DMS79 (cell line): ENCODE measurements at regions not wholly inside any gene's neighbourhood (a gene's known extent, or its start where the extent isn't known, plus 50 kb on each side); places are given as distances from the start of the nearest gene placed in this dataset.

ENCODE experiments used
- DNase-seq: peaks from one replicate; lab custom pipeline; 2025; lab: John Stamatoyannopoulos, UW

DNA sequence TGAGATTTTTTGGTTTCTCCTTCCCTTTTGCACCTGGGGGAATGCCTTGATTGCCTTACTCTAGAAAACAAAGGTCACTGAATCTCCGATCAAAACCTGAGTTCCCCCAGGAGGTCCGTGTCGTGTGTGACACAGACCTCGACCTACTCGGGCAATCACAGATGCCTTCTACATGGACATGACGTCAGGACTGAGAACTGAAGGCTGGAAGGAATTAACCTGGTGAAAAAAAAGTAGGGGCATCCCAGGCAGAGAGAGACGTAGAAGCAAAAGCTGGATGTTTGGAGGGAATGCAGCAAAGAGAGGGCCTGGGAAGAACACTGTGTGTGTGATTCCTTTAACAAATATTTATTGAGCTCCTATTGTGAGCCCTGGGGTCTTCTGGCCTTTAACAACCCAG is 178.0 kb downstream of the PRDM2 start:
- DNase-seq, result no peak

DNA sequence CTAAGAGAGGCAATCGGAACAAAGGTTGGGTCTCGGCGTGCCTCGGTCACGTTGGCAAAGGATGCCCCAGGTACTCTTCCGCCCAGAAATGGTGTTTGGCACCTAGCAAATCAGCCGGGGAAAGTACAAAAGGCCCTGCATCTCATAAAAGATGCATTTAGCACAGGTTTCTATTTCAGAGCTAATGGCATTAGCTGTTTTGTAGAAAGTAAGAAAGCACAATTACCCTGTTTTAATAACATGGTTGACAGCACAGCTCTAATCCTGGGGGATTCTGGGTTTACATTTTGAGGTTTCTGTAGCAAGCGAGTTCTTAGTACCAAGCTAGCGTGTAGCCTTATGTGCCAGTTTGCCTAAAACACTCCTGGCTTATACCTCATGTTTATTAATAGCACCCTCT is 178.5 kb downstream of the PRDM2 start:
- no peak for DNase-seq

DNA sequence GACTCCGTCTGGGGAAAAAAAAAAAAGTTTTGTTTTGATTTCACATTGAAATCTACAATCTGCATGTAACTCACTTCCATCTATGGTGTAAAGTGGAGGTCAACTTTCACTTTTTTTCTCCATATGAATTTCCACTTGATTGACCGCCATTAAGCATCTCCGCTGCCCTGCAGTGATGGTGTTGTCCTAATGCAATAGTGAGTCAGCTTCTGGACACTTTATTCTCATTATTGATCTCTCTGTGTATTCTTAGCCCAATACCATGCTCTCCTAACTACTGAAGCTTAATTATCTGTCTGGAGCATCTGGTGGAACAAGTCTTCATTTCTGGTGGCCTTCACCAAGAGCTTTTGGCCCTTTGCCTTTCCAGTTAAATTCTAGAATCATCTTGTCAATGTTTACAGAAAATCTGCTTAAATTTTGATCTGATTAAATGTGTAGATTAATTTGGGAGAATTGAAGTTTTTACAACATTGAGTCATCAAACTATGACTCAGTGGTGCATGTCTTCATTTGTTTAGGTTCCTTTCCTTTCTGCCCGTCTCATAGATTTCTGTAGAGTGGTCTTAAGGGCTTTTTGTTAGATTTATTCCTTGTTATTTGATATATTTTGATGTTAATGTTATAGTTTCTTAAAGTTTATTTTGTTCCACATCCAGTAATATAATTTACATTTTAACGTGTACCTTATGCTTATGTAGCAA is 181.5 kb downstream of the PRDM2 start:
- no peak for DNase-seq

DNA sequence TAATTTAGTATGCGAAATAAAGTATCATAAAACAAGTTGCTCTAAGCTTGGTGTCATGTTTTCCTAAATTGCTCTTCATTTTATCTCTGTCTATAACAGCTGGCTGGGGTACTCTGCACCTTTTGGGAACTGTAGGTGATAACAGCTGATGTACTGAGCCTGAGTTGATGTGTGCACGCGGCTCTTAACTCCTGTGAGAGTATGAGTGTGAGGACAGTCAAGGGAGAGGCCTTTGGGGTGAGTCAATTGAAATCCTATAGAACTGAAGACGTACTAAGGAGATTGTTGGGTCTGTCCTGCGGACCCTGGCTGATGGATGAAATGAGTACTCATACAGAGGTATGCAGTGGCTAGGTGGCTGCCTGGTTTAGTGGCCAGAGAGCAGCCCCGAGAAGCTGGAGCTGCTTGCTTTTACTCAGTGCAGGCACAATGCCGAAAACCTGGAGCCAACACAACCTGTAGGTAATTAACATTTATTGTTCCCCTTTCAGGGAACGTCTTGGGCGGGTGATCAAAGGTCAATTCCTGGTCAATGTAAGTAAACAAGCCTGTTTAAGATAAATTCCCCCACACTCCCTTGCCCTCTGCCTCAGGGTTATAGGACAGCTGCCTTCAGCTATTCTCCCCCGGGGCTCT is 188.5 kb downstream of the PRDM2 start:
- DNase-seq, result no peak

DNA sequence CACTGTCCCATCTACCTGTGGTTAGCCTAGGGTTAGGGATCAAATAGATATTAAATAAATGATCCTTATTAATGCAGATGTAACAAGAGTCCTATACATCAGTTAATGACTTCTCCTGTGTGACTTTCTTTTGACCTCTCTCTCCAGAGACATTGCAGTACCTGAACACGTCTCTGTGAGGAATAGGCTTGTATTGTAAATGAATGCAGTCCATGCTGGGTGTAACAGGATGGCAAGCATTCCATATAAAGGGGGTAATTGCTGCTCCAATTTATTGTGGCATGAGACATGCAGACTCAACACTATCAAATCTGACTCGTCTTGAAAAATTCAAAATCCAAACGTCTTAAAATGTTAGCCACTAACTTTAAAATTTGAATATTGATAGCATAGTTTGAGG is 189.5 kb downstream of the PRDM2 start:
- no peak for DNase-seq

DNA sequence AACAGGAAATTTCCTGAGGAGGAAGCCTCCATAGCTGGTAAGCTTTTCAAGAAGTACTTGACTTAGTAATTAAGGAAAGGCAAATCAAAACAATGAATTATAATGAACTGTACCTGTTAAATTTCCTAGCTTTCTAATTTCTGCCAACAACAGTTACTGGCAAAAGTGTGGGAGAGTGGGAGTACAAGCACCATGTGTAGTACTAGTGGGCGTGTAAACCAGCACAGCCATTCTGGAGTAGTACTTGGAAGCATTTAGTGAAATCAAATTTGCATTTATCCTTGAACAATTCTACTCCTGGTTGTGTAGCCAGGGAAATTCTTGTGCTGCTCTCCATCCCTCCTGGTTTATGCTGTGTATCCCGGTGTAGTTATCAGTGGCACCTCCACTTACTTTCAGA is 190.8 kb downstream of the PRDM2 start:
- no peak for DNase-seq

DNA sequence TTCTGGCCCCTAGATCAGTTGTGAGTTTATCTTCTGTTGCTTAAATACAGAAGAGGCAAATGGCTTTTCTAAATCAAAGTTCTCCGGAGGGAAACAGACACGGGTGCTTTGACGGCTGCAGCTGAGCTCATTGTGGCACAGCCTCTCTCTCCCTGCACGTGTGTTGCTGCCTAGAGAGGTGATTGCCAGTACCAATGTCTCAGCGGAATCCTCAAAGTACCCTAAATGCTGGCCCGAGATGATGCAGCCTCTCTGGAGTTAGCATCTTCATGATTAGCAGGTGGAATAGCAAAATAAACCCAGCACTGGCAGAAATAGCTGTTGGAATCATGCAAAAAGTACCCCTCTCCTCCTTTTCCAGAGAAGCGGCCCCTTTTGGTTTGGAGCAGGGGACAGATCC is 192.2 kb downstream of the PRDM2 start:
- DNase-seq, result peak; percentile 38

DNA sequence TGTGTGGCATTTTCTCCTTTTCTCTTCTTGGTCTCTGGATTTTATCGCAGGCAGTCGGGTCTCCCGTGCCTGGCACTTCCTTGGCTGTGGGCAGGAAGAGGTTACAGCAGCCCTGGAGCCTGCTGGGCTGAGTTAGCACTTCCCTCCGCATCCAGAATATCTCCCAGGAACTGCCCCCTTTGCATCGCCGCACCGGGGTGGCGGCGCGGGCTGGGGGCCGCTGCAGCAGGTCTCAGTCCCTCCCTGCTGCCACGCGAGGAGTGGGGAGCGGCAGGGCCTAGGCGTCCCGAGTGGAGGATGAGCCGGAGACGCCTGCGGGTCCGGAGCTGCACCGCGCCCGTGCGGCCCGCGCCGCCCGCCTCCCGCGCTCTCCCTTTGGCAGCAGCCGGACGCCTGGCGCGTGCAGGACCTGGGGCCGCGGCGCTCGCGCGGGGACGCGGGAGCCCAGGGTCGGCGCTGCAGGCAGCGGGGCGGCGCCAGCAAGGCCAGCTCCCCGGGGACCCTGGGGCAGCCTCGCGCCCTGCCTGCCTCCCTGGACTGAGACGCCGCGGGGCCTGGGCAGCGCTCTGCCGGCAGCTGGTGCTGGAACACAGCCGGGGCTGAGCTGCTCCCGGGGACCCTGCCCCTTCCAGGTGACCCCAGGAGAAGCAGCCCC is 192.8 kb downstream of the PRDM2 start:
- no peak for DNase-seq

DNA sequence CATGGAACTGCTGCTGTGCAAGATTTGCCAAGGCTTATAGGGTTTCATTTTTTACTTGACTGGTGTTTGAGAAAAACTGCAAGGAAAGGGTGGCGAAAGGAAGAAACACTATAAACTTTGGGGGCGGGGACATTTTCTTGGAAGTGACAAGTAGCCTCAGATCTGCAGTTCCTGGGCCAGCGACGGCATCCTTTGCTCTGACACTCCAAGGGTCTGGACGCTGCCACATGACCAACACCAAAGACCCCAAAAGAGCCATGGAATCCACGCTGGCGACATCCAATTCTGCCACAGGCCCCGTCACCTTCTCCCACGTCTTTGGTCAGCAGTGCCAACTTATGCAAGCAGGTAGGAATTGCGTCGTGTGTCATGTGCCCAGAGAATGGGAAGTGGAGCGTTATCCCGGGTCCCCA is 193.4 kb downstream of the PRDM2 start:
- DNase-seq, result no peak

DNA sequence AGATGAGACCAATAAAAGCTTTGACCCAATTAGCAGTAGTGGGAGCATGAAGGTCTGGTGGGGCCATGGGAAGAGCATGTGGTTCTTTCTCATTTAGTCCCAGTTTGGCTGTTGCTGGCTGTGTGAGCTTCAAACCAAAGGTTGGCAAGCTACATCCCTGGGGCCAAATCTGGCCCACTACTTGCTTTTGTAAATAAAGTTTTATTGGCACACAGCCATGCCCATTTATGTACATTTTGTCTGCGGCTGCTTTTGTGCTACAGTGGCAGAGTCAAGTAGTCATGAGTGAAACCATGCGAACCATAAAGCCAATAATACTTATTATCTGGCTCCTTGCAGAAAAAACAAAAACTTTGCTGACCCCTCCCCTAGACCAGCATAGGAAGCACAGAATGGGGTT is 196.9 kb downstream of the PRDM2 start:
- no peak for DNase-seq

DNA sequence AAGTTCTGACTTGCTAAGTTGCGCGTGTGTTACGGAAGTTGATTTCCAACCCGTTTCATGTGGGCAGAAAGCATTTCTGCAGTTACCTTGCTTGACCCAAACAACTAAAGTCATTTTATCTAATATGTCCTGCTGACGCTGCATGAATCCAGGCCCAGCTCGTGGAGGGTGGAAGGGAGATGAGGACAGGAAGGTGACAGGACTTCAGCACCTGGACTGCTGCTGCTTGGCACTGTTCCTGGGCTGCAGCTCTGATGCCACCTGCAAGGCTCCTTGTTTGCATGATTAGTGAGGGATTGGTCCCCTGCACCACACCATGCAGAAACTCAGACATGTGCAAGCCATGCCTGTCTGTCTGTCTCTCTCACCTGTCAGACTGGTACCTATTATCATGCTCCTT is 198.4 kb downstream of the PRDM2 start:
- DNase-seq, result no peak

DNA sequence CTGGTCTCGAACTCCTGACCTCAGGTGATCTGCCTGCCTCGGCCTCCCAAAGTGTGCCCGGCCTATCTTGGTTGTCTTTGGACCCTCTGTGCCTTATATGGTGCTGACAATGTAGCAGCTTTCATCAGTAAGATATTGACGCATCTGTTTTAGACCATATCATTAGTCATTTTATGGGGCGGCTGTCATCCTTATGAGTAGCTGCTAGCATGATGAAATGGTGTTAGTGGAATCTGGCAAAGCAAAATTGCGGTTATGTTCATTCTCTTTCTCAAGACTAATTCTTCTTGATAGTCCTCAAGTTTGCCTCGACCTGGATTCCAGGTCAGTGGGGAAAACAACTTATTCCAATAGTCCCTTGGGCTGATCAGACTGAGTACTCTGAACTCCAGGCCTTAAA is 199.9 kb downstream of the PRDM2 start:
- no peak for DNase-seq

DNA sequence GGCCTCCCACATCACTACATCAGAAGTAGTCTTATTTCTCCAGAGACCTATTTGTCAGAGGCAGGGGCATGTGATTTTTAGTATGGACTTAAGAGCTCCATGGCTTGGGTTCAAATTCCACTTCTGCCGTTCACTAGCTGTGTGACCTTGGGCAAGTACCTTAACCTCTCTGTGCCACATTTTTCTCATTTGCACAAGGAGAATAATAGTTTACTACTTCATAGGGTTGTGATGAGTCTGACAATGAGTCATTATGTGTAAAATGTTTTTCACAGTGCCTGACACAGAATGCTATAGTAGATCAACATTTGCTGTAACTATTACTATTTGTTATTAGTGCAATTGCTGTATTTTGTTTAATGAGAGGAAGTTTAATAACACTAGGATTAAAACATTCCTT is 200.6 kb downstream of the PRDM2 start:
- no peak for DNase-seq

DNA sequence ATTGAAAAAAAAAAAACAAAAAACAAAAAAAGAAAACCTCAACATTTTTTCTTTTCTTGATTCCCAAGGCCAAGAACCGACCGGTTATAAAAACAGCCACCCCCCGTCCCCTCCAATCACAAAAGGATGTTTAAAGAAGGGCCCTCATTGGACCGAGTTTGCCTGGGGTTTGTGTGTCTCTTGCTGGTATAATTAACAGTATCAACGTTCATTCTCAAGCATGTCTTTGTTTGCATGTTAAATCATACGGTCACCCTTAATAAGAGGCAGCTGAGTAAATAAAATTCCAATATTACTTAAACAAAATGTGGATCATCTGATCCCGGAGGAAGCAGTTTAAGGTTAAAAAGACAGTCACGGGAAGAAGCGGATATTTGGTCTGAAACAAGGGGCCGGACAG is 201.1 kb downstream of the PRDM2 start:
- peak; percentile 63 for DNase-seq

DNA sequence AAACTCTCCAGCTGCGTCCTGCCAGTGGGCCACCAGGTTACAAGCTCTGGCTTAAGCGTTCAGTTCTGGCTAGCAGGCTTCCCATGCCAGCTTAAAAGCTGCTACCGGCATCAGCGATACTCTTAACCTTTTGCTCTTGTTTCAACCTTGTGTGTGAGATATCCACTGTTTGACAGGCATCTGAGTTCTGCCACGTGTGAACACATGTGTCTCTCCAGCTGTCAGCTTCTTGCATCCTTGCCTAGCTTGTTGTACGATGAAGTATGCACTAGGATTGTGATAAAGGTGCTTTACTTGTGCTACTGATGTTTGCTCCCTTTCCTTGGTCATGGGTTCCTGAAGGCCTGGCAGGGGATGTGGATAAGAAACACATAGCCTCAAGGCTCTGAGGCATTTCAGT is 201.6 kb downstream of the PRDM2 start:
- no peak for DNase-seq

DNA sequence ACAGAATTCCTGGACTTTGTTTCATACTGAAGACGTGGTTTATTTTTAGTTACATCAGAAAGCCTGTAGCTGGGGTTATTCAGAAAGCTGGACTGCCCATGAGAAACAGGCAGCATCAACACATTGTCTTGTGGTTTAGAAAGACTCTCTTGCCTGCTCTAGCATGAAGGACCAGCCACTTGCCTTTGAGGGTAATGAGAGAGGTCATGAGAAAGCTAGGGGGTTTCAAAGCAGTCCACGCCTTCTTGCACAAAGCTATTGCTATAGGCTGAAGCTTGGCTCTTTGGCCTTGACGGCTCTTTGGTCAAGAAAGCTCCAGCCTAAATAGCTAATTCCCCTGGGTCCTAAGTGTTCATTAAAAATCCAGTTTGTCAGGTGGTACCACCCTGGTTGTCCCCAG is 208.1 kb downstream of the PRDM2 start:
- peak; percentile 93 for DNase-seq

DNA sequence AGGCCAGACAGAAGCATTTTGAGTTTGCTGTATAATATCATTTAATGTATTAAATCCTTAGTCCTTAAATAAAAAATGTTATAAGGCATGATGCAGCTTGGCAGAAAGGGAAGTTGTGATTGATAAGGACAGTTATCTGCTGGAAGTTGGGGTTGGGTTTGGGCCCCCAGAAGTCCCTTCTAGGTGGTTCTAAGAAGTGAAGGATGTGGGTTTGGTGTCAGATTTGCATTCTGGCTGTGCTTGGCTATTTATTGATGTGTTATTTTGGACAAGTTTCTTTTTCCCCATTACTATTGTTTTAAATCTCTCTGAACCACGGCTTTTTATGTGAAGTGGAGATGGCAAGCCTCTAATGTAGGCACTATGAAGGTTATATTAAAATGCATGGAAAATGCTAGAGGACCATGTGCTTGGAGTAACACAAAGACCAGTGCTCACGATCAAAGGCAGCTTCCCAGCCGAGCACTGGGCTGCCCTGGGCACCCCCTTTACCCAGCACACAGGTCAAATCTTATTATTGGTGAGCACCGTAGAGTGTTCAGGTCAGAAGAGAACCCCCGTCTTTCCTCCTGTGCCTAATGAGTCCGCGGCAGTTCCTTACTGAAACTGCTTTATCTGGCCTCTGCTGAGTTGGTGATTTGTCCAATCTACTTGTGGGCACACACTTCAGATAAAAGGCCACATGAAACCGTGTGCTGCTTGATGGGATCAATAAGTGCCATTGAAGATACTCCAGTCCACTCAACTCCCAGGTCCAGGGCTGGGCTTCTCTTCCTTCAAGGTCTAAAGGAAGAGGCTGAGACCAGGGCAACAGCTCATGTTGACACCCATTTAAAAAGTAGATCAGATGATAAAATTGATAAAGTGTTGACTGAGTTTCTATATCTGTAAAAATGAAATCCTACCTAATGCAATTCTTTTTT is 212.0 kb downstream of the PRDM2 start:
- DNase-seq, result peak; percentile 94

DNA sequence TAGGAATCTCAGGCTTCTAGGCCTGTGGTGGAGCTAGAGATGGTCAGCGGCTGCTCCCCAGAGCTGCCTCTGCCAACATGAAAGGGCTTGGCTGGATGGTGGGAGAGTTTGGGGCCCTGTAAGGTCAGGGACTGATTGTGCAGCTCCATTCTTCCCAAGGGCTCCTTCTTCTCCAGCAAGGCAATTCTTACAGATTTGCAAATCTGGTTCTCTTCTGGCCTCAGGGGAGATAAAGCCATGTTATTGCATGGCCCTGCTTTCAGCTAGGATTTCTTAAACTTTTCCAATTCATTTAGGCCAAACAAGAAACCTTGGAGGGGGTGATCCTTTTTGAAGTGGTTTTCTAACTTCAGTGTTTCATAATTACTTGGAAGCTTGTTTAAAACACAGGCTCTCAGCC is 213.4 kb downstream of the PRDM2 start:
- no peak for DNase-seq

DNA sequence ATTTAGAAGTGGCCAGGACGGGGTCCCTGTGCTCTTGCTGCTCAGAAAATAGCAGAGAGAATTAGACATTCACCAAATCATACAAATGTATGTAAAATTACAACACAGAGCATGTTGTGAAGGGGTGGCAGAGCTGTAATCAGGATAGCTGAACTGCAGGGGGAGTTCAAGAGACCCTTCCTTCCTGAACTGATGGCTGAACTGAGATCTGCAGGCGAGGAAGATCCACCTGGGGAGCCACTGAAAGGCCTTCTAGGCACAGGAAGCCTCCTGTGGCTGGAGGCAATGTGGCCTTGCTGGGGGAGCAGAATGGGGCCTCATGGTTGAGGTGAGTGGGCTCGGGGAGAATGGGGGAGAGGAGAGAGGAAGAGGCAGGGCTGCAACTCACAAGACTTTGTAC is 216.5 kb downstream of the PRDM2 start:
- DNase-seq, result no peak

DNA sequence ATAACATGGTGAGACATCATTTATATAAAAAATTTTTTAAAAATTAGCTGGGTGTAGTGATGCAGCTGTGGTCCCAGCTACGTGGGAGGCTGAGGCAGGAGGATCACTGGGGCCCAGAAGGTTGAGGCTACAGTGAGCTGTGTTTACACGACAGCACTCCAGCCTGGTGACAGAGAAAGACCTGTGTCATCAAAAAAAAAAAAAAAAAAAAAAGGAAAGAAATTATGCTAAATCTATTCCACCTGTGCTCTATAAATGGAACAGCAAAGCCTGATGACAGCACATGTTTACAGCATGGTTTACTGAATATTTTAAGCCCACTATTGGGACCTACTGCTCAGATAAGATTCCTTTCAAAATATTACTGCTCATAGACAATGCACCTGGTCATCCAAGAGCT is 217.6 kb downstream of the PRDM2 start:
- DNase-seq, result no peak

DNA sequence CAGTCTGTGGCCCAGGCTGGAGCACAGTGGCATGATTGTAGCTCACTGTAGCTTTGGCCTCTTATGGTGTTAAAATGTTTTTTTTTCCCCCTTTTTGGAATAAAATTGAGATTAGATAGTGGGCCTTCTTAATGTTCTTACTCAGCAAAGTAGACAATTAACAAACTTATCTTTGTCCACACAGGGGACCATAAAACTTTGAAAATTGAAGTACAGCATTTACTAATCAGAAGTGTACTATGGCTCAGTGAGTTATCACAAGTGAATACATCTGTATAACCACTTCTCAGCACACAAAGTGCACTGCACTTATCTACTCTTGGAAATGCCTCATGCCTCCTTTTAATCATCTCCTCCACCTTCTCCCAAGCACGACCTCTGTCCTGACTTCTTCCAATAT is 218.9 kb downstream of the PRDM2 start:
- DNase-seq, result no peak

DNA sequence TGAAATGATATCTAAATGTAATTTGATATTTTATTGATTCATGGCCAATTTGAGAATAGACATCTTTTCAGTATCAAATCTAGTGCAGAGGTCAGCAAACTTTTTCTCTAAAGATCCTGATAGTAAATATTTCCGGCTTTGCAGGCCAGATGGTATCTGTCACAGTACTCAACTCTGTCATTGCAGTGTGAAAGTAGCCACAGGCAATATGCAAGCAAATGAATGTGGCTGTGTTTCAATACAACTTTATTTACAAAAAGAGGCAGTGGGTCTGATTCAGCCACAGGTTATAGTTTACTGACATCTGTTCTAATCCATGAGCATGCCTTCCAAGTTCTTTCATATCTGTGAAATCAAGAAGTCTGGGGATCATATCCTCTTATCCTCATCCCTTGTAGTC is 221.2 kb downstream of the PRDM2 start:
- no peak for DNase-seq
